SK-N-SH treated with all-trans-retinoic acid at 6 μM for 48 hours (cell line): ENCODE measurements at regions not wholly inside any gene's neighbourhood (a gene's known extent, or its start where the extent isn't known, plus 50 kb on each side); places are given as distances from the start of the nearest gene placed in this dataset.
A peak's percentile ranks its signal among the peaks of the same experiment; 100 is the strongest.

Experiments
- ATAC-seq: fragments of 200-7000 bp; cut with Tn5 transposase; 3 replicates; pipeline ENCODE4 v1.9.1; 2020; ENCODE audit warnings: mild to moderate bottlenecking, moderate library complexity
- ARNTL ChIP-seq: fragments of 450-650 bp; formaldehyde crosslinking; IDR thresholded peaks from 2 replicates; pipeline ENCODE4 v1.5.0; 2020; ENCODE audit warnings: low read depth, mild to moderate bottlenecking, moderate library complexity, borderline replicate concordance
- ESRRG ChIP-seq: fragments of 250-450 bp; sonication (Bioruptor Pico); IDR thresholded peaks from 2 replicates; pipeline ENCODE4 v1.6.1; 2021; ENCODE audit warnings: mild to moderate bottlenecking
- GLIS3 ChIP-seq: fragments of 250-450 bp; sonication (Bioruptor Pico); IDR thresholded peaks from 2 replicates; pipeline ENCODE4 v1.5.0; 2020; ENCODE audit warnings: mild to moderate bottlenecking, moderate library complexity
- ISL1 ChIP-seq: fragments of 250-450 bp; sonication (Bioruptor Pico); IDR thresholded peaks from 2 replicates; pipeline ENCODE4 v2.1.2; 2022; ENCODE audit warnings: mild to moderate bottlenecking, moderate library complexity
- SNAI2 ChIP-seq: fragments of 250-450 bp; sonication (Bioruptor Pico); IDR thresholded peaks from 2 replicates; pipeline ENCODE4 v1.5.0; 2020; ENCODE audit warnings: mild to moderate bottlenecking, moderate library complexity
- TCF4 ChIP-seq: fragments of 250-450 bp; sonication (Bioruptor Pico); IDR thresholded peaks from 2 replicates; pipeline ENCODE4 v1.8.0; 2021; ENCODE audit warnings: mild to moderate bottlenecking, moderate library complexity, borderline replicate concordance
- ZC3H10 ChIP-seq: fragments of 250-450 bp; sonication (Bioruptor Pico); IDR thresholded peaks from 2 replicates; pipeline ENCODE4 v1.5.1; 2021; ENCODE audit warnings: mild to moderate bottlenecking, moderate library complexity
- ZFP3 ChIP-seq: fragments of 250-450 bp; sonication (Bioruptor Pico); IDR thresholded peaks from 2 replicates; pipeline ENCODE4 v1.5.0; 2020; ENCODE audit warnings: mild to moderate bottlenecking, moderate library complexity
- ZFP30 ChIP-seq: fragments of 450-650 bp; formaldehyde crosslinking; IDR thresholded peaks from 2 replicates; pipeline ENCODE4 v1.5.0; 2022; ENCODE audit warnings: mild to moderate bottlenecking, moderate library complexity
- ZNF70 ChIP-seq: fragments of 450-650 bp; formaldehyde crosslinking; IDR thresholded peaks from 2 replicates; pipeline ENCODE4 v1.5.0; 2020; ENCODE audit warnings: mild to moderate bottlenecking, moderate library complexity
- ZNF8 ChIP-seq: fragments of 450-650 bp; formaldehyde crosslinking; IDR thresholded peaks from 2 replicates; pipeline ENCODE4 v1.5.0; 2020; ENCODE audit warnings: mild to moderate bottlenecking, moderate library complexity
- TF ChIP-seq, protein P1 (sequence below): fragments of 250-450 bp; sonication (Bioruptor Pico); IDR thresholded peaks from 2 replicates; pipeline ENCODE4 v1.8.0; 2021; ENCODE audit warnings: low read depth, mild to moderate bottlenecking, moderate library complexity, borderline replicate concordance
- TF ChIP-seq, protein P2 (sequence below): fragments of 250-450 bp; sonication (Bioruptor Pico); IDR thresholded peaks from 2 replicates; pipeline ENCODE4 v1.5.0; 2020; ENCODE audit warnings: mild to moderate bottlenecking, moderate library complexity
- TF ChIP-seq, protein P3 (sequence below): fragments of 250-450 bp; sonication (Bioruptor Pico); IDR thresholded peaks from 2 replicates; pipeline ENCODE4 v1.5.1; 2021; ENCODE audit warnings: mild to moderate bottlenecking, moderate library complexity
- TF ChIP-seq, protein P4 (sequence below): fragments of 250-450 bp; sonication (Bioruptor Pico); IDR thresholded peaks from 2 replicates; pipeline ENCODE4 v1.5.1; 2020; ENCODE audit warnings: low read depth, mild to moderate bottlenecking, moderate library complexity

DNA sequence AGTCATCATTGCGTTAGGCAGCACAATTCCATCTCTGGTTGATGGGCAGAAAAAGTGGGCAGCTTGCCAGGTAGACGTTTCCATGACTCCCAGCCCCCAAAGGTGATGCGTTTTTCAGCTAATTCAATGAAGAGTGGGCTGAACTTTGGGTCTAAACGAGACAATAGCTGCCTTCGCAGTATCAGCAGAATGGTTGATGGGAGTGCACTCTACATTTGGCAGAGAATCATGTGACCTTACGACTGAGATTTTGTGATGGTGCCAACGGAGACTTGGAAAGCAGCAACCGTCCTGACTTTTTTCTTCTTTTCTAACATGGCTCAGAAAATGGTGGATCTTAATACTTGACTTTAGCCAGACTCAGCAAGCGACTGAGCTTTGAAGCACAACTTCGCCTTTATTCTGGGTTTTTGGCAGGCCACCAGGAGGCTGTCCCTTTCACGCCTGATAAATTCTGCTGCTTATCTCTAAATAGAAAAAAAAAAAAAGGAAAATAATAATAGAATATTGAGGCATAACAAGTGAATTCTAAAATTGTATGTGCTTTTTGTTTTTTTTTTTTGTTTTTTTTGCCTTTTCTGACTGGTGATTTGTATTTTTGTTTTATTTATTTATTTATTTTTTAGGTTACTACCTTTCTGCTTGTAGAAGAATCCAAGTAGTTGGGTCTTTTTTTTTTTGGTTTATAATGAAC lies 804.8 kb downstream of the USP25 start:
- TF ChIP-seq, protein P1, sequence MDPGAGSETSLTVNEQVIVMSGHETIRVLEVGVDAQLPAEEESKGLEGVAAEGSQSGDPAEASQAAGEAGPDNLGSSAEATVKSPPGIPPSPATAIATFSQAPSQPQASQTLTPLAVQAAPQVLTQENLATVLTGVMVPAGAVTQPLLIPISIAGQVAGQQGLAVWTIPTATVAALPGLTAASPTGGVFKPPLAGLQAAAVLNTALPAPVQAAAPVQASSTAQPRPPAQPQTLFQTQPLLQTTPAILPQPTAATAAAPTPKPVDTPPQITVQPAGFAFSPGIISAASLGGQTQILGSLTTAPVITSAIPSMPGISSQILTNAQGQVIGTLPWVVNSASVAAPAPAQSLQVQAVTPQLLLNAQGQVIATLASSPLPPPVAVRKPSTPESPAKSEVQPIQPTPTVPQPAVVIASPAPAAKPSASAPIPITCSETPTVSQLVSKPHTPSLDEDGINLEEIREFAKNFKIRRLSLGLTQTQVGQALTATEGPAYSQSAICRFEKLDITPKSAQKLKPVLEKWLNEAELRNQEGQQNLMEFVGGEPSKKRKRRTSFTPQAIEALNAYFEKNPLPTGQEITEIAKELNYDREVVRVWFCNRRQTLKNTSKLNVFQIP (CRISPR knock-in tag), result no peak
- TF ChIP-seq ZNF8 (no peak), ARNTL (CRISPR knock-in tag) (no peak)
- TF ChIP-seq, protein P2, sequence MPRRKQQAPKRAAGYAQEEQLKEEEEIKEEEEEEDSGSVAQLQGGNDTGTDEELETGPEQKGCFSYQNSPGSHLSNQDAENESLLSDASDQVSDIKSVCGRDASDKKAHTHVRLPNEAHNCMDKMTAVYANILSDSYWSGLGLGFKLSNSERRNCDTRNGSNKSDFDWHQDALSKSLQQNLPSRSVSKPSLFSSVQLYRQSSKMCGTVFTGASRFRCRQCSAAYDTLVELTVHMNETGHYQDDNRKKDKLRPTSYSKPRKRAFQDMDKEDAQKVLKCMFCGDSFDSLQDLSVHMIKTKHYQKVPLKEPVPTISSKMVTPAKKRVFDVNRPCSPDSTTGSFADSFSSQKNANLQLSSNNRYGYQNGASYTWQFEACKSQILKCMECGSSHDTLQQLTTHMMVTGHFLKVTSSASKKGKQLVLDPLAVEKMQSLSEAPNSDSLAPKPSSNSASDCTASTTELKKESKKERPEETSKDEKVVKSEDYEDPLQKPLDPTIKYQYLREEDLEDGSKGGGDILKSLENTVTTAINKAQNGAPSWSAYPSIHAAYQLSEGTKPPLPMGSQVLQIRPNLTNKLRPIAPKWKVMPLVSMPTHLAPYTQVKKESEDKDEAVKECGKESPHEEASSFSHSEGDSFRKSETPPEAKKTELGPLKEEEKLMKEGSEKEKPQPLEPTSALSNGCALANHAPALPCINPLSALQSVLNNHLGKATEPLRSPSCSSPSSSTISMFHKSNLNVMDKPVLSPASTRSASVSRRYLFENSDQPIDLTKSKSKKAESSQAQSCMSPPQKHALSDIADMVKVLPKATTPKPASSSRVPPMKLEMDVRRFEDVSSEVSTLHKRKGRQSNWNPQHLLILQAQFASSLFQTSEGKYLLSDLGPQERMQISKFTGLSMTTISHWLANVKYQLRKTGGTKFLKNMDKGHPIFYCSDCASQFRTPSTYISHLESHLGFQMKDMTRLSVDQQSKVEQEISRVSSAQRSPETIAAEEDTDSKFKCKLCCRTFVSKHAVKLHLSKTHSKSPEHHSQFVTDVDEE, result 0 out of 2 replicates have a peak, but pooled peaks have one; percentile 43
- TF ChIP-seq, all 23 proteins: peak for 1
- ATAC-seq, result peak; percentile 60

DNA sequence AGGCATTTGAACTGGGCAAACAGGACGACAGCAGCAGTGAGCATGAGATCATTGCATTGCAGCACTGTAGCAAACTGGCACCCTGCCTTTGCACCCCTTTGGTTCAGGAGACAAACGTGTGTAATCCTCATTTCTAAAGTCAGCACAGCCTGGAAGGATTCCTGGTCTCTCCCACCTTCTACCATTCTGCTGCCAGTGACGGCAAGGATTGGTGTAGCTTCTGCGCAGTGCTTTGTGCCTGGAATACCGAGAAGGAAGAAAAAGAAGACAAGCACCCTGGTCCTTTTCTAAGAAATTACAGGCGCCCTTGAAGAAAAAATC lies 805.3 kb downstream of the USP25 start:
- peak; percentile 71 for ATAC-seq

DNA sequence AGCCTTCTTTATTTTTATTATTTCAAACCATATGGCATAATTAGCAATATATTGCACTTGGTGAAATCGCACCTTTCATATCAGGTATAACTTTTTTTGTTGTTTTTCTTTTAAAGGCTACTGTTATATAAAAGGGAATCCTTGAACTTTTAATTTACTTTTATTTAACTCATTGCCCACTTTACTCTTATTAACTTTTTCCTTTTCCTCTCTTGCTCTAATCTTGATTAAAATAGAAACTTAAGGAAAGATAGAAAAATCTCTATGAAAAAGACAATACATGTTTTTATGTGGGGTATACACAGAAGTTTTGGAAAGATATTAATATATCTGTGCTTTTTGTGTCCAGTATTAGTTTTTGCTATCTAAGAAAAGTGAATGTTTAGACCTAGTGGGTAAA lies 805.8 kb downstream of the USP25 start:
- ATAC-seq, result no peak
- TF ChIP-seq, protein P3, sequence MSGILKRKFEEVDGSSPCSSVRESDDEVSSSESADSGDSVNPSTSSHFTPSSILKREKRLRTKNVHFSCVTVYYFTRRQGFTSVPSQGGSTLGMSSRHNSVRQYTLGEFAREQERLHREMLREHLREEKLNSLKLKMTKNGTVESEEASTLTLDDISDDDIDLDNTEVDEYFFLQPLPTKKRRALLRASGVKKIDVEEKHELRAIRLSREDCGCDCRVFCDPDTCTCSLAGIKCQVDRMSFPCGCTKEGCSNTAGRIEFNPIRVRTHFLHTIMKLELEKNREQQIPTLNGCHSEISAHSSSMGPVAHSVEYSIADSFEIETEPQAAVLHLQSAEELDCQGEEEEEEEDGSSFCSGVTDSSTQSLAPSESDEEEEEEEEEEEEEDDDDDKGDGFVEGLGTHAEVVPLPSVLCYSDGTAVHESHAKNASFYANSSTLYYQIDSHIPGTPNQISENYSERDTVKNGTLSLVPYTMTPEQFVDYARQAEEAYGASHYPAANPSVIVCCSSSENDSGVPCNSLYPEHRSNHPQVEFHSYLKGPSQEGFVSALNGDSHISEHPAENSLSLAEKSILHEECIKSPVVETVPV (CRISPR knock-in tag), result no peak
- TF ChIP-seq ZC3H10 (no peak), ESRRG (CRISPR knock-in tag) (no peak), ISL1 (CRISPR knock-in tag) (no peak), ZFP30 (CRISPR knock-in tag) (no peak), TCF4 (CRISPR knock-in tag) (no peak)
- TF ChIP-seq, protein P4, sequence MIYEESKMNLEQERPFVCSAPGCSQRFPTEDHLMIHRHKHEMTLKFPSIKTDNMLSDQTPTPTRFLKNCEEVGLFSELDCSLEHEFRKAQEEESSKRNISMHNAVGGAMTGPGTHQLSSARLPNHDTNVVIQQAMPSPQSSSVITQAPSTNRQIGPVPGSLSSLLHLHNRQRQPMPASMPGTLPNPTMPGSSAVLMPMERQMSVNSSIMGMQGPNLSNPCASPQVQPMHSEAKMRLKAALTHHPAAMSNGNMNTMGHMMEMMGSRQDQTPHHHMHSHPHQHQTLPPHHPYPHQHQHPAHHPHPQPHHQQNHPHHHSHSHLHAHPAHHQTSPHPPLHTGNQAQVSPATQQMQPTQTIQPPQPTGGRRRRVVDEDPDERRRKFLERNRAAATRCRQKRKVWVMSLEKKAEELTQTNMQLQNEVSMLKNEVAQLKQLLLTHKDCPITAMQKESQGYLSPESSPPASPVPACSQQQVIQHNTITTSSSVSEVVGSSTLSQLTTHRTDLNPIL (CRISPR knock-in tag), result no peak
- TF ChIP-seq, protein P2, result no peak
- TF ChIP-seq, all 23 proteins: peak for 0

More for the DNA sequence above, 805.3 kb downstream of the USP25 start:
- TF ChIP-seq ZNF8 (no peak), SNAI2 (CRISPR knock-in tag) (no peak), ZFP3 (no peak), GLIS3 (CRISPR knock-in tag) (no peak), ARNTL (CRISPR knock-in tag) (no peak), ZC3H10 (no peak), ZNF70 (no peak)
- TF ChIP-seq, protein P2, result no peak
